Naive thymus-derived CD4-positive, alpha-beta T cell (primary cell): ENCODE measurements at regions not wholly inside any gene's neighbourhood (a gene's known extent, or its start where the extent isn't known, plus 50 kb on each side); places are given as distances from the start of the nearest gene placed in this dataset.

Source experiments
- ATAC-seq: fragments of 150-1000 bp; cut with Tn5 transposase; 2 replicates; pipeline ENCODE4 v1.10.0; 2021; ENCODE audit warnings: mild to moderate bottlenecking, moderate library complexity
- CTCF ChIA-PET: fragments of 350-600 bp; sonication (Branson Sonifier 250); formaldehyde crosslinking; loops from one replicate; lab custom pipeline; 2021; ENCODE audit warnings: antibody characterized with exemption; lab: Charles Lee
- POLR2A ChIA-PET: fragments of 350-600 bp; sonication (Branson Sonifier 250); formaldehyde crosslinking; loops from one replicate; lab custom pipeline; 2021; ENCODE audit warnings: antibody characterized with exemption, inconsistent platforms; lab: Charles Lee
- DNase-seq, 9 donors: peaks; one replicate each; pipeline versions ENCODE4 v3.0.0 to v3.0.0-alpha.2; 2020 to 2022; ENCODE audit warnings: mixed read lengths in 1 of 9
- H3K27ac ChIP-seq: one replicate; pipeline ENCODE4 v1.7.0; 2013; ENCODE audit warnings: mild to moderate bottlenecking, low read depth, low read length, moderate library complexity
- H3K27me3 ChIP-seq, 2 donors: one replicate each; pipeline ENCODE4 v1.7.0; 2013; ENCODE audit warnings: low read length in 2 of 2, mild to moderate bottlenecking in 2 of 2, moderate library complexity in 2 of 2; ENCODE audit not compliant: control insufficient read depth in 2 of 2, insufficient read depth in 2 of 2
- H3K36me3 ChIP-seq, 3 experiments: 1 replicate in 2 of 3; 2 replicates in 1 of 3; pipeline ENCODE4 v1.7.0; 2013; ENCODE audit warnings: low read length in 3 of 3, mild to moderate bottlenecking in 3 of 3, moderate library complexity in 1 of 3; ENCODE audit not compliant: insufficient read depth in 3 of 3, control insufficient read depth in 2 of 3
- H3K4me1 ChIP-seq, 2 donors: one replicate each; pipeline ENCODE4 v1.7.0; 2013; ENCODE audit warnings: low read length in 2 of 2, mild to moderate bottlenecking in 2 of 2, moderate library complexity in 1 of 2; ENCODE audit not compliant: control insufficient read depth in 2 of 2, insufficient read depth in 2 of 2
- H3K4me3 ChIP-seq: 2 replicates; pipeline ENCODE4 v1.7.0; 2013; ENCODE audit warnings: mild to moderate bottlenecking, low read length
- H3K9me3 ChIP-seq, 3 experiments: 1 replicate in 2 of 3; 2 replicates in 1 of 3; pipeline ENCODE4 v1.7.0; 2013; ENCODE audit warnings: low read length in 3 of 3; ENCODE audit not compliant: control insufficient read depth in 2 of 3
- H3K27ac Mint-ChIP-seq, 9 donors: one replicate each; pipeline ENCODE4 v1.8.0; 2020 to 2022; ENCODE audit warnings: mixed read lengths in 9 of 9, mild to moderate bottlenecking in 8 of 9, moderate library complexity in 5 of 9, inconsistent platforms in 2 of 9
- H3K27me3 Mint-ChIP-seq, 5 donors: one replicate each; pipeline ENCODE4 v1.8.0; 2021 to 2022; ENCODE audit warnings: mixed read lengths in 5 of 5, mild to moderate bottlenecking in 1 of 5
- H3K36me3 Mint-ChIP-seq, 5 donors: one replicate each; pipeline ENCODE4 v1.8.0; 2020 to 2022; ENCODE audit warnings: mixed read lengths in 5 of 5, mild to moderate bottlenecking in 3 of 5, inconsistent platforms in 1 of 5
- H3K4me1 Mint-ChIP-seq, 7 donors: one replicate each; pipeline ENCODE4 v1.8.0; 2020 to 2022; ENCODE audit warnings: mixed read lengths in 7 of 7, mild to moderate bottlenecking in 3 of 7, inconsistent platforms in 1 of 7
- H3K4me3 Mint-ChIP-seq, 10 donors: one replicate each; pipeline ENCODE4 v1.8.0; 2020 to 2022; ENCODE audit warnings: mild to moderate bottlenecking in 10 of 10, mixed read lengths in 10 of 10, moderate library complexity in 6 of 10, inconsistent platforms in 2 of 10
- H3K9me3 Mint-ChIP-seq, 11 donors: one replicate each; pipeline ENCODE4 v1.8.0; 2020 to 2022; ENCODE audit warnings: mixed read lengths in 11 of 11, mild to moderate bottlenecking in 4 of 11, inconsistent platforms in 1 of 11, moderate library complexity in 1 of 11
- intact Hi-C, 2 donors: fragments of 100-400 bp; cut with micrococcal nuclease; formaldehyde crosslinking; loops; one replicate each; pipeline ENCODE4 v1.15.1; 2023

- ATAC-seq (no peak), DNase-seq (no peak)
- Histone ChIP-seq H3K36me3 (no peaks in the 10 kb centered on the region), H3K4me3 (no peak overlapping the region), H3K27me3 (no peaks in the 10 kb centered on the region), H3K4me1 (no peaks in the 10 kb centered on the region), H3K27ac (no peak overlapping the region), H3K9me3 (peaks cover 0 to 12% (median 0%) of the 10 kb centered on the region in 3 experiments)
- intact Hi-C loops, result no loop called here
- ChIA-PET POLR2A (interaction anchor here (0.6 kb wide), 1 partner anchor 1031 kb away, joined by 3 read pairs; no protein-coding TSS in a partner anchor), CTCF (no interaction called here)
- peaks cover 2 to 20% (median 13%) of the 10 kb centered on the region in 11 donors for H3K9me3 Mint-ChIP-seq
- no peak overlapping the region for H3K27ac Mint-ChIP-seq
- H3K4me3 Mint-ChIP-seq, result no peak overlapping the region
- peaks cover 0 to 12% (median 0%) of the 10 kb centered on the region in 5 donors for H3K36me3 Mint-ChIP-seq
- H3K27me3 Mint-ChIP-seq, result peaks cover 7 to 54% (median 46%) of the 10 kb centered on the region in 5 donors
- H3K4me1 Mint-ChIP-seq, result peaks cover 0 to 9% (median 0%) of the 10 kb centered on the region in 7 donors
Measured at GRCh38 chr2:234691968-234692955, 195.4 kb upstream of the ARL4C start.

GRCh38 chr2:234691214-234691575 lies 194.3 kb upstream of the ARL4C start:
- H3K27me3 Mint-ChIP-seq, result peaks cover 10 to 56% (median 40%) of the 10 kb centered on the region in 5 donors

GRCh38 chr2:234690569-234691213 lies 193.8 kb upstream of the ARL4C start:
- peaks cover 0 to 9% (median 0%) of the 10 kb centered on the region in 7 donors for H3K4me1 Mint-ChIP-seq
- H3K27me3 ChIP-seq, result no peaks in the 10 kb centered on the region
- H3K4me1 ChIP-seq, result no peaks in the 10 kb centered on the region
- H3K27ac ChIP-seq, result no peak overlapping the region
- no peaks in the 10 kb centered on the region for H3K36me3 ChIP-seq
- no peak overlapping the region for H3K27ac Mint-ChIP-seq
- DNase-seq (no peak), ATAC-seq (no peak)
- CTCF ChIA-PET, result no interaction called here
- intact Hi-C loops, result no loop called here
- peaks cover 13 to 57% (median 37%) of the 10 kb centered on the region in 5 donors for H3K27me3 Mint-ChIP-seq
- POLR2A ChIA-PET, result no interaction called here
- H3K4me3 ChIP-seq, result no peak overlapping the region
- no peak overlapping the region for H3K4me3 Mint-ChIP-seq
- peaks cover 0 to 1% (median 0%) of the 10 kb centered on the region in 3 experiments for H3K9me3 ChIP-seq
- H3K9me3 Mint-ChIP-seq, result peaks cover 0 to 7% (median 4%) of the 10 kb centered on the region in 11 donors
- H3K36me3 Mint-ChIP-seq, result peaks cover 0 to 5% (median 0%) of the 10 kb centered on the region in 5 donors

More at GRCh38 chr2:234691214-234691575, 194.3 kb upstream of the ARL4C start:
- CTCF ChIA-PET, result no interaction called here
- H3K36me3 Mint-ChIP-seq, result peaks cover 0 to 8% (median 0%) of the 10 kb centered on the region in 5 donors
- no peaks in the 10 kb centered on the region for H3K27me3 ChIP-seq
- no peaks in the 10 kb centered on the region for H3K4me1 ChIP-seq
- DNase-seq (no peak), ATAC-seq (no peak)
- H3K36me3 ChIP-seq, result no peaks in the 10 kb centered on the region
- H3K4me3 Mint-ChIP-seq, result no peak overlapping the region
- H3K27ac ChIP-seq, result no peak overlapping the region
- peaks cover 0 to 6% (median 0%) of the 10 kb centered on the region in 3 experiments for H3K9me3 ChIP-seq
- peaks cover 0 to 12% (median 7%) of the 10 kb centered on the region in 11 donors for H3K9me3 Mint-ChIP-seq
- POLR2A ChIA-PET, result interaction anchor here (0.6 kb wide), 1 partner anchor 1030 kb away, joined by 3 read pairs; no protein-coding TSS in a partner anchor
- no peak overlapping the region for H3K27ac Mint-ChIP-seq
- intact Hi-C loops, result no loop called here
- H3K4me1 Mint-ChIP-seq, result peaks cover 0 to 9% (median 0%) of the 10 kb centered on the region in 7 donors
- no peak overlapping the region for H3K4me3 ChIP-seq

DNA sequence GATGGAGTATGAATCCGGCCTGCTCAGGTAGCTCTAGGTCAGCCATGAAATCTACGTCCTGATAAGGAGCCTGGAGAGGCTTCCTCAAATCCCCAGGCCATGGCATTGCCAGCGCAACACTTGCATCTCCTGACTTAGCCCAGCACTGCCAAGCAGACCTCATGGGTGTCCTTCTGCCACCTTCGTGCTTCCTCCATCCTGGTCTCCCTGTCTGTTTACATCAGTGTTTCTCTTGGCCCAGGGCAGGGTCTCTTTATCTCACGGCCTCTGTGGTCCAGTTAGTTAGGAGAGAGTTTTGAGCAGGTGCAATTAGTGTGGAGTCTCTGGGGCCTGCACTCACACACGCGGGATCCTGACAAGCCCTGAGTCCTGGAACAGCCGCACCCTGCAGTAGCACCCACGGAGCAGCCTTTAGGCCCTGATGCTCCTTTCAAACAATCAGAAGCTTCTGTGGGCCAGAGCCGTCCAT lies 193.1 kb upstream of the ARL4C start:
- CTCF ChIA-PET, result no interaction called here
- intact Hi-C loops, result no loop called here
- Mint-ChIP-seq H3K36me3 (peaks cover 0 to 5% (median 0%) of the 10 kb centered on the region in 5 donors), H3K27ac (no peak overlapping the region), H3K9me3 (peaks cover 0 to 7% (median 0%) of the 10 kb centered on the region in 11 donors), H3K4me1 (peaks cover 0 to 9% (median 0%) of the 10 kb centered on the region in 7 donors), H3K27me3 (peaks cover 13 to 57% (median 37%) of the 10 kb centered on the region in 5 donors), H3K4me3 (no peak overlapping the region)
- no peaks in the 10 kb centered on the region for H3K27me3 ChIP-seq
- ATAC-seq (no peak), DNase-seq (no peak)
- H3K36me3 ChIP-seq, result no peaks in the 10 kb centered on the region
- no peak overlapping the region for H3K4me3 ChIP-seq
- POLR2A ChIA-PET, result no interaction called here
- no peaks in the 10 kb centered on the region for H3K4me1 ChIP-seq
- no peaks in the 10 kb centered on the region for H3K9me3 ChIP-seq
- H3K27ac ChIP-seq, result no peak overlapping the region

DNA sequence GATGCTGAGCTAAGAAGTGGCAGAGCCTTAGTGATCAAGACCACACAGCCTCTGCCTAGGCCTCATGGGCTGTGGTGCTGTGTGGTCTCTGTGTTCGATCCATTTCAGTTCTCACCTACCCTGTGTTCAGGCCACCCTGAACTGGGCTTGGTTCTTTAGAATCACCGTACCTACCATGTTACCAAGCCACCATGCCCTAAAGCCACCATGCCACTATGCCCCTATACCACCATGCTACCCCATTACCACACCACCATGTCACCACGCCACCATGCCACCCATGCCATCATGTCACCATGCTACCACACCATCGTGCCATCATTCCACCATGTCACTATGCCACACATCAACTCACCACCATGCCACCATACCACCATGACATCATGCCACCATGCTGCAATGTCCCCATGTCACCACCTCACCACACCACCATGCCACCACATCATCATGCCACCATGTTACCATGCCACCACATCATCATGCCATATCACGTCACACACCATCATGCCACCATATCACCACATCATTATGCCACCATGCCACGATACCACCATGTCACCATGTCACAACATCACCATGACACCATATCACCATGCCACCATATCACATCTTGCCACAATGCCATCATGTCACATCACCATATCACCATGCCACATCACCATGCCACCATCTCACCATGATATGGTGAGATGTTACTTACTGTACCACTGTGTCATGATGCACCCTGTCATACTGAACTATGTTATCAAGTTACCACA lies 191.0 kb upstream of the ARL4C start:
- H3K27me3 Mint-ChIP-seq, result peaks cover 12 to 45% (median 27%) of the 10 kb centered on the region in 5 donors
- Histone ChIP-seq H3K4me1 (no peaks in the 10 kb centered on the region), H3K27me3 (no peaks in the 10 kb centered on the region), H3K4me3 (no peak overlapping the region), H3K36me3 (no peaks in the 10 kb centered on the region), H3K27ac (no peak overlapping the region), H3K9me3 (no peaks in the 10 kb centered on the region)
- H3K9me3 Mint-ChIP-seq, result no peaks in the 10 kb centered on the region
- POLR2A ChIA-PET, result no interaction called here
- no peaks in the 10 kb centered on the region for H3K36me3 Mint-ChIP-seq
- CTCF ChIA-PET, result interaction anchor here (0.6 kb wide), 1 partner anchor 8 kb away, joined by 3 read pairs; no protein-coding TSS in a partner anchor
- H3K4me3 Mint-ChIP-seq, result no peak overlapping the region
- no peak for ATAC-seq
- intact Hi-C loops, result no loop called here
- no peaks in the 10 kb centered on the region for H3K4me1 Mint-ChIP-seq
- H3K27ac Mint-ChIP-seq, result no peak overlapping the region
- no peak for DNase-seq
